HG03064 (cell line): ENCODE measurements at regions not wholly inside any gene's neighbourhood (a gene's known extent, or its start where the extent isn't known, plus 50 kb on each side); places are given as distances from the start of the nearest gene placed in this dataset.

Experiments
- ATAC-seq: cut with Tn5 transposase; IDR thresholded peaks from one replicate; pipeline ENCODE4 v1.9.1; 2021; ENCODE audit warnings: low read depth; ENCODE audit not compliant: unreplicated experiment

- no peak for ATAC-seq
Measured at GRCh38 chrX:109926118-109926517, 76.8 kb upstream of the TMEM164 start.

- ATAC-seq, result no peak
Measured at GRCh38 chrX:109926743-109927662, 75.9 kb upstream of the TMEM164 start.

- ATAC-seq, result no peak
Measured at GRCh38 chrX:109927663-109928273, 75.1 kb upstream of the TMEM164 start.

GRCh38 chrX:109928596-109929335 lies 74.1 kb upstream of the TMEM164 start:
- ATAC-seq, result no peak

- ATAC-seq, result no peak
Measured at GRCh38 chrX:109931677-109932076, 71.2 kb upstream of the TMEM164 start.

GRCh38 chrX:109934434-109934833 lies 68.5 kb upstream of the TMEM164 start:
- ATAC-seq, result no peak

- no peak for ATAC-seq
Measured at GRCh38 chrX:109934935-109935334, 68.0 kb upstream of the TMEM164 start.

- ATAC-seq, result no peak
Measured at GRCh38 chrX:109936114-109936513, 66.8 kb upstream of the TMEM164 start.

- ATAC-seq, result no peak
Measured at GRCh38 chrX:109936598-109936997, 66.3 kb upstream of the TMEM164 start.

- ATAC-seq, result no peak
Measured at GRCh38 chrX:109939498-109939897, 63.4 kb upstream of the TMEM164 start.

- ATAC-seq, result no peak
Measured at GRCh38 chrX:109940411-109940810, 62.5 kb upstream of the TMEM164 start.

- no peak for ATAC-seq
Measured at GRCh38 chrX:109943092-109943739, 59.7 kb upstream of the TMEM164 start.

- ATAC-seq, result no peak
Measured at GRCh38 chrX:109943740-109944092, 59.2 kb upstream of the TMEM164 start.

- no peak for ATAC-seq
Measured at GRCh38 chrX:109952050-109952449, 50.9 kb upstream of the TMEM164 start.

GRCh38 chrX:109952985-109953905 lies 49.7 kb upstream of the TMEM164 start:
- peak; percentile 63 for ATAC-seq
